NOMO-1 treated with DMSO at 0.1 percent for 48 hours (cell line): ENCODE measurements at regions not wholly inside any gene's neighbourhood (a gene's known extent, or its start where the extent isn't known, plus 50 kb on each side); places are given as distances from the start of the nearest gene placed in this dataset.

Source experiments
- DNase-seq: peaks from one replicate; lab custom pipeline; 2025; ENCODE audit not compliant: unreplicated experiment; lab: John Stamatoyannopoulos, UW

- no peak for DNase-seq
These were observed 50.2 kb upstream of the CDK1 start for GRCh38 chr10:60728056-60728455.

- no peak for DNase-seq
These were observed 52.0 kb upstream of the CDK1 start for GRCh38 chr10:60726257-60726656.

DNA sequence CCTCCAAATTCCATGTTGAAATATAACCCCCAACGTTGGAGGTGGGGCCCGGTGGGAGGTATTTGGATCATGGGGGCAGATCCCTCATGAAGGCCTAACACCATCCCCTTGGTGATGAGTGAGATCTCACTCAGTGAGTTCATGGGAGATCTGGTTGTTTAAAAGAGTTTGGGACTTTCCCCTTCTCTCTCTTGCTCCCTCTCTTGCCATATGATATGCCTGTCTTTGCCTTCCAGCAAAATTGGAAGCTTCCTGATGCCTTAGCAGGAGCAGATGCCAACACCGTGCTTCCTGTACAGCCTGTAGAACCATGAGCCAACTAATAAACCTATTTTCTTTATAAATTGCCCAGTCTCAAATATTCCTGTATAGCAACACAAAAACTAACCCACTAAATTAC, 55.7 kb upstream of the CDK1 start:
- DNase-seq: no peak

- no peak for DNase-seq
These were observed 58.6 kb upstream of the CDK1 start for GRCh38 chr10:60719721-60720120.

DNA sequence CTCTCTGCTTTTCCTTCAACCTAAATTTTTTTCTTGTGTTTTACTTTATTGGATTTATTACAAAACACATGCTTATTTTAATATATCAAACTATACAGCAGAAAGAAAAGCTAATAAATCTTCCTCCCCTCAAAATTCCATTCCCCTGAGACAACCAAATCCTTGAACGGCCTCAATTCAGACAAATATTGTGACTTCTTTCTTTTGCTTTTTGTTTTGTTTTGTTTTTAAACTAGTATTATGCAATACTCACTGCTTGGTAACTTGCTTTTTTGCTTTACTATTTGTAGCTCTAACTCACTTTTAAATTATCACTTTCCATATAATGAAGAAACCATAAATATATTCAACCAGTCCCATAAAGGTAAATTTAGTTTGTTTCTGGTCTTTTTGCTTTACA, 59.4 kb upstream of the CDK1 start:
- no peak for DNase-seq

GRCh38 chr10:60717852-60718251, 60.4 kb upstream of the CDK1 start:
- no peak for DNase-seq

DNA sequence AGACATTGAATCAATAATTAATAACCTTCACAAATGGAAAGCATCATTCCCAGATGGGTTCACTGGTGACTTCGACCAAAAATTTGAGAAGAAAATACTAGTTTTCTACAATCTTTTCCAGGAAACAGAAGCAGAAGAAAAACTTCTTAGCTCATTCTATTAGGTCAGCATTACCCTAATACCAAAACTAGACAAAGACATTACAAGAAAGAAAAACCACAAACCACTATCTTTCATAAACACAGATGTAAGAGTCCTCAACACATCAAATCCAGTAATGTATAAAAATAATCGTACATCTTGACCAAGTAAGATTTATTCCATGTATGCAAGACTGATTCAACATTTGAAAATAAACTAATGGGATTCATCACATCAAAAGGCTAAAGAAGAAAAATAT, 64.0 kb upstream of the CDK1 start:
- DNase-seq: no peak

- no peak for DNase-seq
These were observed 66.8 kb upstream of the CDK1 start for GRCh38 chr10:60711496-60711895.

GRCh38 chr10:60710041-60710440, 68.2 kb upstream of the CDK1 start:
- DNase-seq: no peak

DNA sequence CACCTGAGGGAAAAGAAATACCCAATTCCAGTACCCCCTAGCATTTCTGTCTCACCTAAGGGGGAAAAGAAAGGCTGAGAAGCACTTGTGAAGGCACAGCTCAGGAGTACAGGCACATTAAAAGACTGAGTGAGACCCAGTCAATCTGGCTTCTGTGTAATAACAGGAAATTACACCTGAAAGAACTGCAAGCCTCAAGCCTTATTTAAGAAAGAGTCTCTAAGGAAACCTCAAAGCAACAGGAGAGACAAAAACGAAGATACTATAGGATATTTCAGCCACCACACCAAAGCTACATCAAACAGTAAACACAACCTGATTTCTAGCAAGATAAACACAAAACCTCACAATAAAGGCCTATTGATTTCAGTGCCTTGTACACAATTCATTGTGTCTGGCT, 69.6 kb upstream of the CDK1 start:
- DNase-seq: no peak

- DNase-seq: no peak
These were observed 70.4 kb upstream of the CDK1 start for GRCh38 chr10:60707841-60708240.

- DNase-seq: no peak
These were observed 72.1 kb upstream of the CDK1 start for GRCh38 chr10:60706146-60706545.

- DNase-seq: no peak
These were observed 72.9 kb upstream of the CDK1 start for GRCh38 chr10:60705376-60705775.

DNA sequence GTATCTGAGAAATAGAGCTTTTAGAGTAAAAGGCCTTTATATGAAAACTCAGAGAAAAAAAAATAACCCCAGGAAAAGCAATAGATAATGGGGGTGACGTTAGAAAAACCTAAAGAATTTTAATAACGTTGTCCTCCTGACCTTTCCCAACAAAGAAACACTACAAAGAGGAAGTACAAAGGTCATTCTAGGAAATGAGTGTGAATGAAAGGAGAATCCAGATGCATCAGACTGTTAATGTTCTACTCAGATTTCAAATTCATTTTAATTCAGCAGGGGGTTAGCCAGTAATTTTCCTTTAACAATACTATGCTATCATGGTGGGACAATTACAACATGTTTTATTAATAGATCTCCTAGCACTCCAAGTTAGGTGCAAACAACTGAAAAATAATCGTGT, 73.8 kb upstream of the CDK1 start:
- peak; percentile 20 for DNase-seq

GRCh38 chr10:60703266-60704041, 74.8 kb upstream of the CDK1 start:
- DNase-seq: no peak

- DNase-seq: no peak
These were observed 90.6 kb upstream of the CDK1 start for GRCh38 chr10:60687679-60688078.

- no peak for DNase-seq
These were observed 94.2 kb upstream of the CDK1 start for GRCh38 chr10:60684091-60684490.

- no peak for DNase-seq
These were observed 97.2 kb upstream of the CDK1 start for GRCh38 chr10:60681103-60681502.

DNA sequence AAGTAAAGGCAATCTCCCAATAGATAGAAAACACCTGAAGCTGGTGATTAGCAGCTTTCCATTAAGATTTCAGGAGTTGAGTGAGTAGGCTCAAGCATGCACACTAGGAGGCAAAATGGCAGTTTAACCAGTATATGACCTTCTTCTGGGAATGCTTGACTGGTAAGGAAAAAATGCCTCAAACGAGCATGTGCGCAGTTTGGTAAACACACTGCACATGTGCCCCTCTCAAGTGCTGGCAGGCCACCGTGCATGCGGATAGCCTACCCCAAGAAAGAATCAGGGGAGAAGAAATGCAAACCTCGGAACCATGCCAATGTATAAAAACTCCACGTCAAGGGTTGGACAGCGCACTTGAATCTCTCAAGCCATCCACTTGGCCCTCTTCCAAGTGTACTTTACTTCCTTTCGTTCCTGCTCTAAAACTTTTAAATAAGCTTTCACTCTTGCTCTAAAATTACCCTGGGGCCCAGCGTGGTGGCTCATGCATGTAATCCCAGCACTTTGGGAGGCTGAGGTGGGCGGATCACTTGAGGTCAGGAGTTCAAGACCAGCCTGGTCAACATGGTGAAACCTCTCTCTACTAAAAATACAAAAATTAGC, 98.8 kb upstream of the CDK1 start:
- no peak for DNase-seq

GRCh38 chr10:60678978-60679377, 99.3 kb upstream of the CDK1 start:
- no peak for DNase-seq

- no peak for DNase-seq
These were observed 100.6 kb upstream of the CDK1 start for GRCh38 chr10:60677531-60678129.

- DNase-seq: no peak
These were observed 103.0 kb upstream of the CDK1 start for GRCh38 chr10:60675236-60675635.

GRCh38 chr10:60669501-60669900, 108.8 kb upstream of the CDK1 start:
- no peak for DNase-seq
